K562 (cell line): ENCODE measurements at regions not wholly inside any gene's neighbourhood (a gene's known extent, or its start where the extent isn't known, plus 50 kb on each side); places are given as distances from the start of the nearest gene placed in this dataset.

ENCODE experiments used
- HDAC6 ChIP-seq: IDR thresholded peaks from 2 replicates; pipeline ENCODE4 v1.6.1; 2012; ENCODE audit warnings: low read depth, mild to moderate bottlenecking, control low read depth, inconsistent platforms, low read length, moderate library complexity
- IRF2 ChIP-seq: sonication (generic); formaldehyde crosslinking; IDR thresholded peaks from 2 replicates; pipeline ENCODE4 v1.8.1; 2022; ENCODE audit warnings: mild to moderate bottlenecking, missing genetic modification reagents
- NCOA4 ChIP-seq: fragments of 450-650 bp; IDR thresholded peaks from 2 replicates; pipeline ENCODE4 v1.6.1; 2018; ENCODE audit warnings: mild to moderate bottlenecking; ENCODE audit not compliant: partially characterized antibody
- POLR2B ChIP-seq: fragments of 450-650 bp; IDR thresholded peaks from 2 replicates; pipeline ENCODE4 v1.6.1; 2018; ENCODE audit warnings: low read depth; ENCODE audit not compliant: partially characterized antibody
- SMAD3 ChIP-seq: fragments of 450-650 bp; formaldehyde crosslinking; conservative IDR thresholded peaks from 2 replicates; pipeline ENCODE4 v1.4.0; 2020; ENCODE audit warnings: mild to moderate bottlenecking
- SRF ChIP-seq, 2 experiments: fragments of 250-450, 450-650 bp in 1 of 2; sonication (Bioruptor Pico) in 1 of 2; sonication (generic) in 1 of 2; formaldehyde crosslinking; IDR thresholded peaks; 2 replicates each; pipeline versions ENCODE4 v1.5.0 to v1.5.1; 2020 to 2022; ENCODE audit warnings: mild to moderate bottlenecking in 1 of 2, missing genetic modification reagents in 1 of 2
- ZNF583 ChIP-seq: fragments of 250-450 bp; sonication (Bioruptor Pico); IDR thresholded peaks from 2 replicates; pipeline ENCODE4 v1.4.0; 2020
- ZNF778 ChIP-seq: fragments of 450-650 bp; formaldehyde crosslinking; IDR thresholded peaks from 2 replicates; pipeline ENCODE4 v1.4.0; 2020; ENCODE audit warnings: mild to moderate bottlenecking, moderate library complexity
- TF ChIP-seq, protein P1 (sequence below): fragments of 200-600 bp; sonication (generic); IDR thresholded peaks from one replicate; pipeline ENCODE4 v1.6.1; 2012; ENCODE audit warnings: mild to moderate bottlenecking, low read depth, low read length, inconsistent platforms
- TF ChIP-seq, protein P2 (sequence below): fragments of 200-400 bp; formaldehyde crosslinking; IDR thresholded peaks from 2 replicates; pipeline ENCODE4 v1.6.1; 2017; ENCODE audit warnings: mild to moderate bottlenecking, low read depth, low read length, moderate library complexity

DNA sequence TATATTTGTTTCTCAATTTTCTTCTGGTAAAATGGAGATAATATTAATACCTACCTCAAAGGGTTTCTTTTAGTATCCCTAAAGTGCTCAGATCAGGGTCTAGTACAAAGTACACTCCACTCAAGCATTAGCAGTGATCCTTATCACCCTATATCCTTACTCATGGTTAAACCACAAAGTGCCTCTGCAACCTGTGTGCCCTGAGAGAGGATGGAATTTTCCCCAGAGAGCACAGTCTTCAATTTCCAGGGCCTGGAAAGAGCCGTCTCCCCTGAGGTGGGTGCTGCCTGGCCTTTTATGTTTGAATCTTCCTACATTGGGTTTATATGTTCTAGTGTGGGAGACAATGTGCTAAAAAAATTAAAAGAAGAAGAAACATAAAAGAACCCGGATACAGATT lies 183.1 kb upstream of the FBXO33 start (continued):
- TF ChIP-seq, protein P1, sequence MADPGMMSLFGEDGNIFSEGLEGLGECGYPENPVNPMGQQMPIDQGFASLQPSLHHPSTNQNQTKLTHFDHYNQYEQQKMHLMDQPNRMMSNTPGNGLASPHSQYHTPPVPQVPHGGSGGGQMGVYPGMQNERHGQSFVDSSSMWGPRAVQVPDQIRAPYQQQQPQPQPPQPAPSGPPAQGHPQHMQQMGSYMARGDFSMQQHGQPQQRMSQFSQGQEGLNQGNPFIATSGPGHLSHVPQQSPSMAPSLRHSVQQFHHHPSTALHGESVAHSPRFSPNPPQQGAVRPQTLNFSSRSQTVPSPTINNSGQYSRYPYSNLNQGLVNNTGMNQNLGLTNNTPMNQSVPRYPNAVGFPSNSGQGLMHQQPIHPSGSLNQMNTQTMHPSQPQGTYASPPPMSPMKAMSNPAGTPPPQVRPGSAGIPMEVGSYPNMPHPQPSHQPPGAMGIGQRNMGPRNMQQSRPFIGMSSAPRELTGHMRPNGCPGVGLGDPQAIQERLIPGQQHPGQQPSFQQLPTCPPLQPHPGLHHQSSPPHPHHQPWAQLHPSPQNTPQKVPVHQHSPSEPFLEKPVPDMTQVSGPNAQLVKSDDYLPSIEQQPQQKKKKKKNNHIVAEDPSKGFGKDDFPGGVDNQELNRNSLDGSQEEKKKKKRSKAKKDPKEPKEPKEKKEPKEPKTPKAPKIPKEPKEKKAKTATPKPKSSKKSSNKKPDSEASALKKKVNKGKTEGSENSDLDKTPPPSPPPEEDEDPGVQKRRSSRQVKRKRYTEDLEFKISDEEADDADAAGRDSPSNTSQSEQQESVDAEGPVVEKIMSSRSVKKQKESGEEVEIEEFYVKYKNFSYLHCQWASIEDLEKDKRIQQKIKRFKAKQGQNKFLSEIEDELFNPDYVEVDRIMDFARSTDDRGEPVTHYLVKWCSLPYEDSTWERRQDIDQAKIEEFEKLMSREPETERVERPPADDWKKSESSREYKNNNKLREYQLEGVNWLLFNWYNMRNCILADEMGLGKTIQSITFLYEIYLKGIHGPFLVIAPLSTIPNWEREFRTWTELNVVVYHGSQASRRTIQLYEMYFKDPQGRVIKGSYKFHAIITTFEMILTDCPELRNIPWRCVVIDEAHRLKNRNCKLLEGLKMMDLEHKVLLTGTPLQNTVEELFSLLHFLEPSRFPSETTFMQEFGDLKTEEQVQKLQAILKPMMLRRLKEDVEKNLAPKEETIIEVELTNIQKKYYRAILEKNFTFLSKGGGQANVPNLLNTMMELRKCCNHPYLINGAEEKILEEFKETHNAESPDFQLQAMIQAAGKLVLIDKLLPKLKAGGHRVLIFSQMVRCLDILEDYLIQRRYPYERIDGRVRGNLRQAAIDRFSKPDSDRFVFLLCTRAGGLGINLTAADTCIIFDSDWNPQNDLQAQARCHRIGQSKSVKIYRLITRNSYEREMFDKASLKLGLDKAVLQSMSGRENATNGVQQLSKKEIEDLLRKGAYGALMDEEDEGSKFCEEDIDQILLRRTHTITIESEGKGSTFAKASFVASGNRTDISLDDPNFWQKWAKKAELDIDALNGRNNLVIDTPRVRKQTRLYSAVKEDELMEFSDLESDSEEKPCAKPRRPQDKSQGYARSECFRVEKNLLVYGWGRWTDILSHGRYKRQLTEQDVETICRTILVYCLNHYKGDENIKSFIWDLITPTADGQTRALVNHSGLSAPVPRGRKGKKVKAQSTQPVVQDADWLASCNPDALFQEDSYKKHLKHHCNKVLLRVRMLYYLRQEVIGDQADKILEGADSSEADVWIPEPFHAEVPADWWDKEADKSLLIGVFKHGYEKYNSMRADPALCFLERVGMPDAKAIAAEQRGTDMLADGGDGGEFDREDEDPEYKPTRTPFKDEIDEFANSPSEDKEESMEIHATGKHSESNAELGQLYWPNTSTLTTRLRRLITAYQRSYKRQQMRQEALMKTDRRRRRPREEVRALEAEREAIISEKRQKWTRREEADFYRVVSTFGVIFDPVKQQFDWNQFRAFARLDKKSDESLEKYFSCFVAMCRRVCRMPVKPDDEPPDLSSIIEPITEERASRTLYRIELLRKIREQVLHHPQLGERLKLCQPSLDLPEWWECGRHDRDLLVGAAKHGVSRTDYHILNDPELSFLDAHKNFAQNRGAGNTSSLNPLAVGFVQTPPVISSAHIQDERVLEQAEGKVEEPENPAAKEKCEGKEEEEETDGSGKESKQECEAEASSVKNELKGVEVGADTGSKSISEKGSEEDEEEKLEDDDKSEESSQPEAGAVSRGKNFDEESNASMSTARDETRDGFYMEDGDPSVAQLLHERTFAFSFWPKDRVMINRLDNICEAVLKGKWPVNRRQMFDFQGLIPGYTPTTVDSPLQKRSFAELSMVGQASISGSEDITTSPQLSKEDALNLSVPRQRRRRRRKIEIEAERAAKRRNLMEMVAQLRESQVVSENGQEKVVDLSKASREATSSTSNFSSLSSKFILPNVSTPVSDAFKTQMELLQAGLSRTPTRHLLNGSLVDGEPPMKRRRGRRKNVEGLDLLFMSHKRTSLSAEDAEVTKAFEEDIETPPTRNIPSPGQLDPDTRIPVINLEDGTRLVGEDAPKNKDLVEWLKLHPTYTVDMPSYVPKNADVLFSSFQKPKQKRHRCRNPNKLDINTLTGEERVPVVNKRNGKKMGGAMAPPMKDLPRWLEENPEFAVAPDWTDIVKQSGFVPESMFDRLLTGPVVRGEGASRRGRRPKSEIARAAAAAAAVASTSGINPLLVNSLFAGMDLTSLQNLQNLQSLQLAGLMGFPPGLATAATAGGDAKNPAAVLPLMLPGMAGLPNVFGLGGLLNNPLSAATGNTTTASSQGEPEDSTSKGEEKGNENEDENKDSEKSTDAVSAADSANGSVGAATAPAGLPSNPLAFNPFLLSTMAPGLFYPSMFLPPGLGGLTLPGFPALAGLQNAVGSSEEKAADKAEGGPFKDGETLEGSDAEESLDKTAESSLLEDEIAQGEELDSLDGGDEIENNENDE, result no peak
- TF ChIP-seq ZNF778 (CRISPR knock-in tag), result no peak
- no peak for TF ChIP-seq SRF (CRISPR knock-in tag; IDR thresholded peaks at IDR 0.05)
- TF ChIP-seq IRF2 (CRISPR knock-in tag), result no peak
- no peak for TF ChIP-seq NCOA4
- TF ChIP-seq HDAC6, result no peak
- no peak for TF ChIP-seq SMAD3
- TF ChIP-seq, protein P2, sequence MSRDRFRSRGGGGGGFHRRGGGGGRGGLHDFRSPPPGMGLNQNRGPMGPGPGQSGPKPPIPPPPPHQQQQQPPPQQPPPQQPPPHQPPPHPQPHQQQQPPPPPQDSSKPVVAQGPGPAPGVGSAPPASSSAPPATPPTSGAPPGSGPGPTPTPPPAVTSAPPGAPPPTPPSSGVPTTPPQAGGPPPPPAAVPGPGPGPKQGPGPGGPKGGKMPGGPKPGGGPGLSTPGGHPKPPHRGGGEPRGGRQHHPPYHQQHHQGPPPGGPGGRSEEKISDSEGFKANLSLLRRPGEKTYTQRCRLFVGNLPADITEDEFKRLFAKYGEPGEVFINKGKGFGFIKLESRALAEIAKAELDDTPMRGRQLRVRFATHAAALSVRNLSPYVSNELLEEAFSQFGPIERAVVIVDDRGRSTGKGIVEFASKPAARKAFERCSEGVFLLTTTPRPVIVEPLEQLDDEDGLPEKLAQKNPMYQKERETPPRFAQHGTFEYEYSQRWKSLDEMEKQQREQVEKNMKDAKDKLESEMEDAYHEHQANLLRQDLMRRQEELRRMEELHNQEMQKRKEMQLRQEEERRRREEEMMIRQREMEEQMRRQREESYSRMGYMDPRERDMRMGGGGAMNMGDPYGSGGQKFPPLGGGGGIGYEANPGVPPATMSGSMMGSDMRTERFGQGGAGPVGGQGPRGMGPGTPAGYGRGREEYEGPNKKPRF, result no peak
- TF ChIP-seq ZNF583 (CRISPR knock-in tag), result no peak
- TF ChIP-seq POLR2B, result no peak
